ENCODE measurements at regions not wholly inside any gene's neighbourhood (a gene's known extent, or its start where the extent isn't known, plus 50 kb on each side); places are given as distances from the start of the nearest gene placed in this dataset.

DNA sequence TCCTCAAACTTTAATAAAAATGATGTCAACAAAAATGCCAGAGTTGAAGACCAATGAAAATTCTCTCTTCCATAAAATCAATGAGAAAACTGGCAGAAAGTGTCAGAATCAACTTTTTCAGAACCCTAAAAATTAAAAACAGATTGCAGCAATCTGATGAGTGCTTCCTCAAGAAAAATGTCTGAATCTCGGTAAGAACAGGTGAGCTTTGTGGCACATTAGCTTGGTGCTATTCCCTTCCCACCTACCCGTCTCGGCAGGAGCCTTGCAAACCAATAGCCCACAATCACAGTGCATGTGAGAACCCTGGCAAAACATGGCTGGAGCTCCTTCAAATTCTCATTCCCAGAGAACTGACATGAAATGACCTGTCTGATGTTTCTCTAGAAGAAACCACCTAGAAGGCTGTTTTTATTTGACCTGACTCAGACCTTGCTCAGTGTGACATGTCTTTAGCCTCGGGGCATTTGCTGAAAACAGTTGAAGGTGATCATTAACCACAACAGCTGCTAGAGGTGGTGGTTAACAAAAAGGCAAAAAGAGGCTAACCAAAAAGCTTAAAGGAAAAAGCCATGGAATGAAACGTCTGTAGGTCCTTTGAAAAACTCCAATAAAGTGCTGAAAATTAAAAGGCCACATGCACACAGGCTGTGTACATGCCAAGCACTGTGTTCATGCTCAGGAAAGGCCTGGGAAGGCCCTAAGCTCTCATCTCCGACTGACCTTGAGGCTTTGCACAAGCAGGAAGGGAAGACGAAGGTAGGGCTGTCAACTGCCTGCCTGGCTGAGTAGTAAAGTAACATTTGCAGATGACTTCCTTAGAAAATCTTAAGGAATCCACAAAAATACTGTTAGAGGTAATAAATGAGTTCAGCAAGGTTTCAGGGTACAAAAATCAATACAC lies 253.0 kb upstream of the NSMCE3 start:
- TF ChIP-seq ZNF274 (IDR thresholded peaks at IDR 0.05; ENCODE audit: low read depth, low read length), result no peak
- TF ChIP-seq YY1 (IDR thresholded peaks at IDR 0.05; ENCODE audit: insufficient read depth, insufficient read length), result no peak

Data from NT2/D1 (cell line).